ENCODE measurements at regions not wholly inside any gene's neighbourhood (a gene's known extent, or its start where the extent isn't known, plus 50 kb on each side); places are given as distances from the start of the nearest gene placed in this dataset.

DNA sequence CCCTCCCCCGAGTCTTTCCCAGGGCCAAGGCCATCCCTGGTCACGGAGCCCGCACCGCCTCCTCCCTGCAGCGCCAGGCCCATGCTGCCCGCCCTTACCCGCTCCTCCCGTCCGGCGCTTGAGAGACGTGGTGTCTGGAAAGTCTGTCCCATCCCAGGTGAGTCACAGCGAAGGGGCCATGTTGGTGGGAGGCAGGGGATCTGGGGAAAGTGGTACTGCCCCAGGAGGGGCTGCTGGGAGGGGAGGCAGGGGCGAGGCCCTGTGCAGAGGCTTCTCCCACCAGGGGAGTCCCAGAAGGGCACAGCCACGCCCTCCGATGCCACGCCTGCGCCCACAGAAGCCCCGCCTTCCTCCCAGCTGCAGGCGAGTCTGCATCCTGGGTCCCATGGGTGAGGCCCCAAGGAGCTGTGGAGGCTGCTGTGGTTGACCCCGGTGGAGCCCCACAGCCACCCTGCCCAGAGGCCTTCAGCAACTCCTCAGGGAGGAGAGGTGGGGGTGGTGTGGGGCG, 107.0 kb upstream of the PPP1R26 start:
- ChIA-PET CTCF (no interaction called here), POLR2A (no interaction called here)
- no peak for DNase-seq (ENCODE audit: extremely low spot score)
- TF ChIP-seq ZNF384 (IDR thresholded peaks at IDR 0.05) (no peak), SP1 (IDR thresholded peaks at IDR 0.05) (no peak), FOXK2 (IDR thresholded peaks at IDR 0.05) (no peak), HDGF (IDR thresholded peaks at IDR 0.05; ENCODE audit: borderline replicate concordance) (no peak), CTBP1 (IDR thresholded peaks at IDR 0.05; ENCODE audit: borderline replicate concordance) (no peak), NFRKB (IDR thresholded peaks at IDR 0.05) (no peak), BHLHE40 (IDR thresholded peaks at IDR 0.05; ENCODE audit: borderline replicate concordance) (no peak), SUZ12 (IDR thresholded peaks at IDR 0.05) (no peak), TARDBP (IDR thresholded peaks at IDR 0.05) (no peak), FOXA1 (IDR thresholded peaks at IDR 0.05) (no peak), ELF4 (IDR thresholded peaks at IDR 0.05) (no peak), FOXM1 (IDR thresholded peaks at IDR 0.05; ENCODE audit: borderline replicate concordance) (no peak), ARNT (IDR thresholded peaks at IDR 0.05) (no peak), L3MBTL2 (conservative IDR thresholded peaks at IDR 0.05) (no peak), LEF1 (IDR thresholded peaks at IDR 0.05; ENCODE audit: borderline replicate concordance) (no peak)
- TF ChIP-seq, protein P1, sequence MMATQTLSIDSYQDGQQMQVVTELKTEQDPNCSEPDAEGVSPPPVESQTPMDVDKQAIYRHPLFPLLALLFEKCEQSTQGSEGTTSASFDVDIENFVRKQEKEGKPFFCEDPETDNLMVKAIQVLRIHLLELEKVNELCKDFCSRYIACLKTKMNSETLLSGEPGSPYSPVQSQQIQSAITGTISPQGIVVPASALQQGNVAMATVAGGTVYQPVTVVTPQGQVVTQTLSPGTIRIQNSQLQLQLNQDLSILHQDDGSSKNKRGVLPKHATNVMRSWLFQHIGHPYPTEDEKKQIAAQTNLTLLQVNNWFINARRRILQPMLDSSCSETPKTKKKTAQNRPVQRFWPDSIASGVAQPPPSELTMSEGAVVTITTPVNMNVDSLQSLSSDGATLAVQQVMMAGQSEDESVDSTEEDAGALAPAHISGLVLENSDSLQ (IDR thresholded peaks at IDR 0.05): no peak

DNA sequence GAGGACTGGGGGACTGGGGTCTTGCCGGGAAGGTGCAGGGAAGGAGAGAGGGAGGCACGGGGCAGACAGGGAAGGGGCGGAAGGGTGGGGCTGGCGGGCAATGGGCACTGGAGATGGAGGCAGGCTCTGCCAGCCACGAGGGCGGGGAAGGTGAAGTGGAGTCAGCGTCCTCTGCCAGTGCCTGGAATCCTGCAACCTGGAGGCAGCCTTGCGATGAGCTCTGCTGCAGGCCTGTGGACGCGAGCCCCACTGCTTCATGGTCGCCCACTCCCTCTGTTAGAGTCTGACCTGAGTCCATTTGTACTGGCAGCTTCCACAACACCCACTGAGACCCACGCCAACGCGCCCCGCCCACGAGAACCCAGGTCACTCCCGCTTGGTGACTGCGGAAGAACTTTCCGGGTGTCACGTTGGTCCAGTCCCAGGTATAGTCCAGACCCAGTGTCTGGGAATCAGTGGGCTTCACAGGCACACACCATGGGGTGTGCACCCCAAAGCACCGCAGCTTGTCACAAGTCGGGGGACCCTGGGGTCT, 106.4 kb upstream of the PPP1R26 start:
- ChIA-PET POLR2A (no interaction called here), CTCF (no interaction called here)
- no peak for TF ChIP-seq L3MBTL2 (conservative IDR thresholded peaks at IDR 0.05)
- no peak for TF ChIP-seq FOXK2 (IDR thresholded peaks at IDR 0.05)
- no peak for TF ChIP-seq HDGF (IDR thresholded peaks at IDR 0.05; ENCODE audit: borderline replicate concordance)
- no peak for TF ChIP-seq NFRKB (IDR thresholded peaks at IDR 0.05)
- TF ChIP-seq ZNF384 (IDR thresholded peaks at IDR 0.05): no peak
- TF ChIP-seq SUZ12 (IDR thresholded peaks at IDR 0.05): no peak
- TF ChIP-seq BHLHE40 (IDR thresholded peaks at IDR 0.05; ENCODE audit: borderline replicate concordance): no peak
- no peak for TF ChIP-seq TARDBP (IDR thresholded peaks at IDR 0.05)
- no peak for TF ChIP-seq CTBP1 (IDR thresholded peaks at IDR 0.05; ENCODE audit: borderline replicate concordance)
- TF ChIP-seq ELF4 (IDR thresholded peaks at IDR 0.05): no peak
- no peak for DNase-seq (ENCODE audit: extremely low spot score)

DNA sequence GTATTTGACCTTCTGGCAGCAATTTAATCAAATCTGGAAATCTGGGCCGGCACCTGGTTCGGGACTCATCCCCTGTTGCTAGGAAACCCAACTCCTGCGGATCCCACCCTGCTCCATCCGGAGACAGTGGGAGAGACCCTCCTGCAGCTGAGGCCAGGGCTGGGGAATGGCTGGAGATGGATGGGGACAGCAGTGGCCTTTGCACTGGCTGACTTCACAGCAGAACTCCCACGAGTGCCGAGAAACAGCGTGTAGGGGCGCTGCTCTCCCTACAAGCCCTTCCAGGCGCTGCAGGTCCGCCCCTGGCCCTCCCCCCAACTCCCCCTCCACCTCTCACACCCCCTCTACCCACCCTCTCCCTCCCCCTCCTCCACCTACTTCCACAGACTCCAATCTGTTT, 105.8 kb upstream of the PPP1R26 start:
- POLR2A ChIA-PET: no interaction called here
- CTCF ChIA-PET: no interaction called here
- TF ChIP-seq, protein P1 (IDR thresholded peaks at IDR 0.05): no peak
- no peak for TF ChIP-seq BHLHE40 (IDR thresholded peaks at IDR 0.05; ENCODE audit: borderline replicate concordance)
- no peak for TF ChIP-seq FOXK2 (IDR thresholded peaks at IDR 0.05)
- TF ChIP-seq ELF4 (IDR thresholded peaks at IDR 0.05): no peak
- no peak for TF ChIP-seq ZNF384 (IDR thresholded peaks at IDR 0.05)
- TF ChIP-seq L3MBTL2 (conservative IDR thresholded peaks at IDR 0.05): no peak
- TF ChIP-seq NFRKB (IDR thresholded peaks at IDR 0.05): no peak
- no peak for TF ChIP-seq HDGF (IDR thresholded peaks at IDR 0.05; ENCODE audit: borderline replicate concordance)
- TF ChIP-seq SP1 (IDR thresholded peaks at IDR 0.05): no peak
- TF ChIP-seq LEF1 (IDR thresholded peaks at IDR 0.05; ENCODE audit: borderline replicate concordance): no peak
- no peak for DNase-seq (ENCODE audit: extremely low spot score)

DNA sequence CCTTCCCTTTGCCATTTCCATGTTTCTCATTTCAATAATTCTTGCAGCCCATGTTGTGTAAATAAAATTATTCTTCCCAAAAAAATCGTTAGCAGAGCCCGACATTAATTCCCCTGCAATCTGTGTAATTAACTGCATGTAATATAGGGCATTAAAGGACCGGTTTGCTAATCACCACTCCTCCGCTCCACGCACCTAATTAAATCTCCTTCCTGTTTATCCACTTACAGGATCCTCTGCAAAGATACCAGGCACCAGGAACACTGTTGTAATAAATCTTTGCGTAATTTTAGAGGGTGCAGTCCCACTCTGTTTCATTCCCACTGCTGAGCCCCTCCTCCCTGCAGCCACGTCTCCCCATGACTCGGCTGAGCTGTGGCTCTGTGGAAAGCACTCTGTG, 105.0 kb upstream of the PPP1R26 start:
- no peak for TF ChIP-seq SP1 (IDR thresholded peaks at IDR 0.05)
- no peak for TF ChIP-seq FOXA1 (IDR thresholded peaks at IDR 0.05)
- TF ChIP-seq NFRKB (IDR thresholded peaks at IDR 0.05): no peak
- no peak for TF ChIP-seq HDGF (IDR thresholded peaks at IDR 0.05; ENCODE audit: borderline replicate concordance)
- TF ChIP-seq ARNT (IDR thresholded peaks at IDR 0.05): no peak
- TF ChIP-seq, protein P1 (IDR thresholded peaks at IDR 0.05): no peak
- no peak for TF ChIP-seq CTBP1 (IDR thresholded peaks at IDR 0.05; ENCODE audit: borderline replicate concordance)
- TF ChIP-seq L3MBTL2 (conservative IDR thresholded peaks at IDR 0.05): no peak
- no peak for TF ChIP-seq TARDBP (IDR thresholded peaks at IDR 0.05)
- TF ChIP-seq FOXK2 (IDR thresholded peaks at IDR 0.05): no peak
- TF ChIP-seq LEF1 (IDR thresholded peaks at IDR 0.05; ENCODE audit: borderline replicate concordance): no peak
- ChIA-PET CTCF (no interaction called here), POLR2A (no interaction called here)
- DNase-seq (ENCODE audit: extremely low spot score): no peak

DNA sequence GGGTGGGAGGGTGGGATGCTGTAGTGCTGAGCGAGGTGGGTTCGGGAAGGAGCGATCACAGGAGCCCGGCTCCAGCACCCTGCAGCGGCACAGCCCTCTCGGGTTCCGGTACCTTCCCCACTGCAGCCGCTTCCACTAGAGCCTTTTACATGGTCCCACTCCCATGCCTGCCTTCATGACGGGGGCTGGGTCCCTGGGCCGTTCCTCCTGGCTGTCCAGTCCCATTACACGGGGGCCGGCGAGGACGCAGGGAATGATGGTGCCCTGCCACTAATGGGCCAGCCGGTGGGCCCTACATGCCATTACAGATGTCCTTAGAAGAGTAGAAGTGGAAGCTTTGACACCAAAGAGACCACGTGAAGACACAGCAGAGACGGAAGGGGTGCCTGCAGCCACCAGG, 104.6 kb upstream of the PPP1R26 start:
- TF ChIP-seq SP1 (IDR thresholded peaks at IDR 0.05) (no peak), FOXM1 (IDR thresholded peaks at IDR 0.05; ENCODE audit: borderline replicate concordance) (no peak), CTBP1 (IDR thresholded peaks at IDR 0.05; ENCODE audit: borderline replicate concordance) (no peak), ELF4 (IDR thresholded peaks at IDR 0.05) (no peak)
- no peak for DNase-seq (ENCODE audit: extremely low spot score)
- CTCF ChIA-PET: no interaction called here
- POLR2A ChIA-PET: no interaction called here

DNA sequence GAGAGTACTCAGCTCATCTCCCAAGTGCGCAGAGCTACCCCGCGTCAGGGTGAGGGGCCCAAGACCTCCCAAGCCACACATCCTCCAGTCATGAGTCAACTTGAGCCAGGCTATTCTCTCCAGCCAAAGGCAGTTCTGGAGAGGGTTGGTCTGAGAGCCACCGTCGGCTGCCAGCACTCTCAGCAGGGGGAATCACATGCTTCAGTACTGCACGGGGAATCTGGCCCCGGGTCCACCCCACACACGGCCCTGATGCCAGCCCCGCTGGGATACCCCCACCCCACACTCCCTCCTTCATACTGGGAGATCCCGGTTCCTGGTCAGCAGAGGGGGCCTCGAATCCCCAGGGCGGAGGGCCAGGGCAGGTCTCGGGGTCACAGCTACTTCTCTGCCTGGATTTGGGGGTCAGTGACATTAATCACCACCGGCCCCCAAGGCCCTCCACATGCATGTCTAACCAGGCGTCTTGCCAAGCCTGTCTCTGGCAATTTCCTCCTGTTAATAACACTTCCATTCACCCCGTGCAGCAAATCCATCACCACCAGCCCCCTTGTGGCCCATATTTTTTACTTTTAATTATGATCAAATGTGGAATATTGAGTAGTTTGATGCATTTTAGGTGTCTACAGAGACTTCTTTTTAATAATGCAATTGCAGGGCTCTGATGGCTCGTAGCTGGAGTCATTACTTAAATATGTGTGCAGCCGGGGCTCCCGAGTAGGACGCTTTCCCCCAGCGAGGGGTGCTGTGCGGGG, 102.9 kb upstream of the PPP1R26 start:
- CTCF ChIA-PET: no interaction called here
- DNase-seq (ENCODE audit: extremely low spot score): no peak
- POLR2A ChIA-PET: no interaction called here
- TF ChIP-seq SP1 (IDR thresholded peaks at IDR 0.05) (no peak), CTBP1 (IDR thresholded peaks at IDR 0.05; ENCODE audit: borderline replicate concordance) (no peak), FOXK2 (IDR thresholded peaks at IDR 0.05) (no peak), FOXM1 (IDR thresholded peaks at IDR 0.05; ENCODE audit: borderline replicate concordance) (no peak), SUZ12 (IDR thresholded peaks at IDR 0.05) (no peak), ARNT (IDR thresholded peaks at IDR 0.05) (no peak), BHLHE40 (IDR thresholded peaks at IDR 0.05; ENCODE audit: borderline replicate concordance) (no peak), NFRKB (IDR thresholded peaks at IDR 0.05) (no peak), L3MBTL2 (conservative IDR thresholded peaks at IDR 0.05) (no peak)
- TF ChIP-seq, protein P1 (IDR thresholded peaks at IDR 0.05): no peak

Data from HEK293T (cell line).